A549 (cell line): ENCODE measurements at regions not wholly inside any gene's neighbourhood (a gene's known extent, or its start where the extent isn't known, plus 50 kb on each side); places are given as distances from the start of the nearest gene placed in this dataset.

Experiments
- ATAC-seq, 2 experiments: fragments of 200-7000 bp in 1 of 2; fragments of >200 bp in 1 of 2; cut with Nextera tagmentation in 1 of 2; cut with Tn5 transposase in 1 of 2; 3 replicates each; pipeline versions ENCODE4 v1.8.0 to v1.9.1; 2018 to 2020; ENCODE audit warnings: mild to moderate bottlenecking in 1 of 2, moderate library complexity in 1 of 2
- CTCF ChIA-PET: fragments of 300-600 bp; sonication (Branson Sonifier 250); formaldehyde crosslinking; extraction: SDS; loops from one replicate; lab custom pipeline; 2021; ENCODE audit warnings: antibody characterized with exemption, inconsistent platforms; lab: Yijun Ruan, JAX
- POLR2A ChIA-PET: fragments of 350-600 bp; formaldehyde crosslinking; extraction: SDS; loops from one replicate; lab custom pipeline; 2021; ENCODE audit warnings: antibody characterized with exemption, inconsistent platforms; lab: Yijun Ruan, JAX
- DNase-seq, 2 experiments: peaks; one replicate each; pipeline versions ENCODE4 v3.0.0 to v3.0.0-alpha.2; 2011 to 2016; ENCODE audit warnings: low read depth in 1 of 2, low spot score in 1 of 2
- FAIRE-seq: peaks from 2 replicates; lab custom pipeline; 2011; peaks lifted over from hg19 to GRCh38; lab: Jason Lieb, UNC
- H3K27ac ChIP-seq, 2 experiments: fragments of >200 bp; sonication (Bioruptor Twin); formaldehyde crosslinking; 3 replicates each; pipeline ENCODE4 v1.5.1; 2016 to 2017
- H3K4me1 ChIP-seq: fragments of >200 bp; sonication (Bioruptor Twin); formaldehyde crosslinking; 3 replicates; pipeline ENCODE4 v1.6.1; 2016
- H3K4me2 ChIP-seq: fragments of >200 bp; sonication (Bioruptor Twin); formaldehyde crosslinking; 3 replicates; pipeline ENCODE4 v1.6.1; 2016
- H3K4me3 ChIP-seq: fragments of >200 bp; sonication (Bioruptor Twin); formaldehyde crosslinking; 3 replicates; pipeline ENCODE4 v1.5.1; 2016
- H3K9me3 ChIP-seq: fragments of >200 bp; sonication (Bioruptor Twin); formaldehyde crosslinking; 3 replicates; pipeline ENCODE4 v1.6.1; 2016
- BHLHE40 ChIP-seq: IDR thresholded peaks from 2 replicates; pipeline ENCODE4 v1.6.1; 2012; ENCODE audit warnings: low read depth, low read length, inconsistent platforms
- CBX2 ChIP-seq: fragments of 200-600 bp; sonication (generic); IDR thresholded peaks from 2 replicates; pipeline ENCODE4 v1.6.1; 2016; ENCODE audit warnings: low read depth, mild to moderate bottlenecking, borderline replicate concordance
- CBX8 ChIP-seq: fragments of 200-600 bp; sonication (generic); IDR thresholded peaks from 2 replicates; pipeline ENCODE4 v1.6.1; 2016
- EHF ChIP-seq: fragments of 250-450 bp; sonication (Bioruptor Pico); IDR thresholded peaks from 2 replicates; pipeline ENCODE4 v1.5.0; 2020; ENCODE audit warnings: mild to moderate bottlenecking
- EHMT2 ChIP-seq: fragments of 200-600 bp; sonication (generic); IDR thresholded peaks from 2 replicates; pipeline ENCODE4 v1.6.1; 2016; ENCODE audit warnings: antibody characterized with exemption, low read depth, mild to moderate bottlenecking, moderate library complexity
- ESRRA ChIP-seq: fragments of 150-350 bp; IDR thresholded peaks from 2 replicates; pipeline ENCODE4 v1.6.1; 2014; ENCODE audit warnings: mild to moderate bottlenecking, low read length, borderline replicate concordance
- FOSB ChIP-seq: fragments of 250-450 bp; sonication (Bioruptor Pico); IDR thresholded peaks from 2 replicates; pipeline ENCODE4 v1.5.0; 2020; ENCODE audit warnings: mild to moderate bottlenecking, moderate library complexity
- FOXS1 ChIP-seq: fragments of 250-450 bp; sonication (Bioruptor Pico); IDR thresholded peaks from 2 replicates; pipeline ENCODE4 v1.5.0; 2020; ENCODE audit warnings: mild to moderate bottlenecking, moderate library complexity
- HDAC2 ChIP-seq: fragments of 200-600 bp; sonication (generic); IDR thresholded peaks from 2 replicates; pipeline ENCODE4 v1.6.1; 2016
- HOXA7 ChIP-seq: fragments of 250-450 bp; sonication (Bioruptor Pico); IDR thresholded peaks from 2 replicates; pipeline ENCODE4 v1.5.0; 2020; ENCODE audit warnings: mild to moderate bottlenecking, moderate library complexity
- JUNB ChIP-seq: fragments of >200 bp; sonication (Bioruptor Twin); formaldehyde crosslinking; IDR thresholded peaks from 2 replicates; pipeline ENCODE4 v1.6.1; 2016
- KDM1A ChIP-seq: fragments of 200-600 bp; sonication (generic); IDR thresholded peaks from 2 replicates; pipeline ENCODE4 v1.6.1; 2016; ENCODE audit warnings: low read depth, mild to moderate bottlenecking
- KDM5A ChIP-seq: fragments of 200-600 bp; sonication (generic); IDR thresholded peaks from 2 replicates; pipeline ENCODE4 v1.6.1; 2016; ENCODE audit warnings: antibody characterized with exemption, mild to moderate bottlenecking
- MYC ChIP-seq: IDR thresholded peaks from 2 replicates; pipeline ENCODE4 v1.6.1; 2012; ENCODE audit warnings: mild to moderate bottlenecking, inconsistent platforms, low read length, improper control_type of control experiment, borderline replicate concordance
- NFE2L2 ChIP-seq: fragments of 150-350 bp; conservative IDR thresholded peaks from 2 replicates; pipeline ENCODE4 v1.6.1; 2014; ENCODE audit warnings: low read length
- POLR2AphosphoS2 ChIP-seq: conservative IDR thresholded peaks from 2 replicates; pipeline ENCODE4 v1.6.1; 2012; ENCODE audit warnings: low read length, improper control_type of control experiment, inconsistent platforms
- RAD21 ChIP-seq, 2 experiments: fragments of >200 bp in 1 of 2; sonication (Bioruptor Twin) in 1 of 2; formaldehyde crosslinking in 1 of 2; IDR thresholded peaks in 1 of 2; conservative IDR thresholded peaks in 1 of 2; 2 replicates in 1 of 2; 3 replicates in 1 of 2; pipeline ENCODE4 v1.6.1; 2012 to 2018; ENCODE audit warnings: inconsistent platforms in 1 of 2
- RCOR1 ChIP-seq: fragments of 150-350 bp; IDR thresholded peaks from 2 replicates; pipeline ENCODE4 v1.6.1; 2014; ENCODE audit warnings: antibody characterized with exemption, low read length, low read depth
- RNF2 ChIP-seq: fragments of 200-600 bp; sonication (generic); IDR thresholded peaks from 2 replicates; pipeline ENCODE4 v1.6.1; 2016; ENCODE audit warnings: low read depth, mild to moderate bottlenecking, antibody characterized with exemption, moderate library complexity, borderline replicate concordance
- SMC3 ChIP-seq: fragments of >200 bp; sonication (Bioruptor Twin); formaldehyde crosslinking; IDR thresholded peaks from 3 replicates; pipeline ENCODE4 v1.6.1; 2018; ENCODE audit warnings: inconsistent platforms
- SREBF2 ChIP-seq: fragments of 450-650 bp; IDR thresholded peaks from 2 replicates; pipeline ENCODE4 v1.6.1; 2014; ENCODE audit warnings: mild to moderate bottlenecking, moderate library complexity
- TP53 ChIP-seq: fragments of 250-450 bp; sonication (Bioruptor Pico); IDR thresholded peaks from 2 replicates; pipeline ENCODE4 v1.5.0; 2021; ENCODE audit warnings: mild to moderate bottlenecking, moderate library complexity
- ZNF302 ChIP-seq: fragments of 250-450 bp; sonication (Bioruptor Pico); IDR thresholded peaks from 2 replicates; pipeline ENCODE4 v1.9.0; 2021; ENCODE audit warnings: inconsistent platforms, mild to moderate bottlenecking, moderate library complexity
- ZSCAN20 ChIP-seq: fragments of 250-450 bp; sonication (Bioruptor Pico); IDR thresholded peaks from 2 replicates; pipeline ENCODE4 v1.8.0; 2022; ENCODE audit warnings: mild to moderate bottlenecking, moderate library complexity
- WGBS: methylation state at CpG from one replicate; pipeline ENCODE4 v1.1.6; 2017; ENCODE audit errors: missing lambda C conversion rate; 5-methylcytosine and 5-hydroxymethylcytosine counted together
- TF ChIP-seq, protein P1 (sequence below): fragments of 250-450 bp; sonication (Bioruptor Pico); IDR thresholded peaks from 2 replicates; pipeline ENCODE4 v1.5.0; 2021; ENCODE audit warnings: mild to moderate bottlenecking, moderate library complexity, borderline replicate concordance
- TF ChIP-seq, protein P2 (sequence below): IDR thresholded peaks from 2 replicates; pipeline ENCODE4 v1.6.1; 2012
- TF ChIP-seq, protein P3 (sequence below): fragments of >200 bp; sonication (Bioruptor Twin); formaldehyde crosslinking; IDR thresholded peaks from 3 replicates; pipeline ENCODE4 v1.6.1; 2016
- TF ChIP-seq, protein P4 (sequence below): fragments of 200-600 bp; sonication (generic); IDR thresholded peaks from 2 replicates; pipeline ENCODE4 v1.6.1; 2016; ENCODE audit warnings: antibody characterized with exemption, mild to moderate bottlenecking, moderate library complexity

DNA sequence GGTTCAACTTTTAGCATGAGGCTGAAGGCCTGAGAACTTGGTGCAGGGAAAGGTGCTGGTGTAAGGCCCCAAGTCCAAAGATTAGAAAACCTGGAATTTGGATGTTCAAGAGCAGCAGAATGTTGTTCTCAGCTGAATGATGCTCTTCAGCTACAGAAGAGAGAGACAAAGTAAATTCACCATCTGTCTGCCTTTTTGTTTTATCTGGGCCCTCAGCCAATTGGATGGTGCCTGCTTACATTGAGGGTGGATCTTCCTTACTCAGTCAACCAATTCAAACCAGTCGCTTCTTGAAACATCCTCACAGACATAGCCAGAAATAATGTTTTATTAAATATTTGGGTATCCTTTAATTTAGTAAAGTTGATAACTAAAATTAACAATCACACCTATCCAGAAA, 748.2 kb upstream of the ADAMTS5 start:
- DNase-seq (no peak), FAIRE-seq (no peak), ATAC-seq (no peak)
- 0% methylated on average over 1 of the region's 1 CpG for WGBS
- H3K27ac ChIP-seq, result no peak overlapping the region
- no peak overlapping the region for H3K4me2 ChIP-seq
- no peaks in the 10 kb centered on the region for H3K4me1 ChIP-seq
- CTCF ChIA-PET, result no interaction called here
- POLR2A ChIA-PET, result no interaction called here
- TF ChIP-seq SREBF2 (no peak), KDM5A (no peak), ZSCAN20 (CRISPR knock-in tag) (no peak), JUNB (no peak), CBX8 (no peak), FOXS1 (CRISPR knock-in tag) (no peak), BHLHE40 (no peak), EHMT2 (no peak), ESRRA (no peak), HDAC2 (no peak), CBX2 (no peak), SMC3 (no peak), RAD21 (conservative IDR thresholded peaks at IDR 0.05 in 1 of 2, IDR thresholded peaks at IDR 0.05 in 1 of 2) (no peak), EHF (CRISPR knock-in tag) (no peak)
- TF ChIP-seq, protein P1, sequence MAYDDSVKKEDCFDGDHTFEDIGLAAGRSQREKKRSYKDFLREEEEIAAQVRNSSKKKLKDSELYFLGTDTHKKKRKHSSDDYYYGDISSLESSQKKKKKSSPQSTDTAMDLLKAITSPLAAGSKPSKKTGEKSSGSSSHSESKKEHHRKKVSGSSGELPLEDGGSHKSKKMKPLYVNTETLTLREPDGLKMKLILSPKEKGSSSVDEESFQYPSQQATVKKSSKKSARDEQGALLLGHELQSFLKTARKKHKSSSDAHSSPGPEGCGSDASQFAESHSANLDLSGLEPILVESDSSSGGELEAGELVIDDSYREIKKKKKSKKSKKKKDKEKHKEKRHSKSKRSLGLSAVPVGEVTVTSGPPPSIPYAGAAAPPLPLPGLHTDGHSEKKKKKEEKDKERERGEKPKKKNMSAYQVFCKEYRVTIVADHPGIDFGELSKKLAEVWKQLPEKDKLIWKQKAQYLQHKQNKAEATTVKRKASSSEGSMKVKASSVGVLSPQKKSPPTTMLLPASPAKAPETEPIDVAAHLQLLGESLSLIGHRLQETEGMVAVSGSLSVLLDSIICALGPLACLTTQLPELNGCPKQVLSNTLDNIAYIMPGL (CRISPR knock-in tag), result no peak
- TF ChIP-seq, protein P2, sequence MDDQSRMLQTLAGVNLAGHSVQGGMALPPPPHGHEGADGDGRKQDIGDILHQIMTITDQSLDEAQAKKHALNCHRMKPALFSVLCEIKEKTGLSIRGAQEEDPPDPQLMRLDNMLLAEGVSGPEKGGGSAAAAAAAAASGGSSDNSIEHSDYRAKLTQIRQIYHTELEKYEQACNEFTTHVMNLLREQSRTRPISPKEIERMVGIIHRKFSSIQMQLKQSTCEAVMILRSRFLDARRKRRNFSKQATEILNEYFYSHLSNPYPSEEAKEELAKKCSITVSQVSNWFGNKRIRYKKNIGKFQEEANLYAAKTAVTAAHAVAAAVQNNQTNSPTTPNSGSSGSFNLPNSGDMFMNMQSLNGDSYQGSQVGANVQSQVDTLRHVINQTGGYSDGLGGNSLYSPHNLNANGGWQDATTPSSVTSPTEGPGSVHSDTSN, result no peak
- TF ChIP-seq, protein P3, sequence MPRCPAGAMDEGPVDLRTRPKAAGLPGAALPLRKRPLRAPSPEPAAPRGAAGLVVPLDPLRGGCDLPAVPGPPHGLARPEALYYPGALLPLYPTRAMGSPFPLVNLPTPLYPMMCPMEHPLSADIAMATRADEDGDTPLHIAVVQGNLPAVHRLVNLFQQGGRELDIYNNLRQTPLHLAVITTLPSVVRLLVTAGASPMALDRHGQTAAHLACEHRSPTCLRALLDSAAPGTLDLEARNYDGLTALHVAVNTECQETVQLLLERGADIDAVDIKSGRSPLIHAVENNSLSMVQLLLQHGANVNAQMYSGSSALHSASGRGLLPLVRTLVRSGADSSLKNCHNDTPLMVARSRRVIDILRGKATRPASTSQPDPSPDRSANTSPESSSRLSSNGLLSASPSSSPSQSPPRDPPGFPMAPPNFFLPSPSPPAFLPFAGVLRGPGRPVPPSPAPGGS, result no peak
- no peaks in the 10 kb centered on the region for H3K9me3 ChIP-seq
- H3K4me3 ChIP-seq, result no peak overlapping the region

DNA sequence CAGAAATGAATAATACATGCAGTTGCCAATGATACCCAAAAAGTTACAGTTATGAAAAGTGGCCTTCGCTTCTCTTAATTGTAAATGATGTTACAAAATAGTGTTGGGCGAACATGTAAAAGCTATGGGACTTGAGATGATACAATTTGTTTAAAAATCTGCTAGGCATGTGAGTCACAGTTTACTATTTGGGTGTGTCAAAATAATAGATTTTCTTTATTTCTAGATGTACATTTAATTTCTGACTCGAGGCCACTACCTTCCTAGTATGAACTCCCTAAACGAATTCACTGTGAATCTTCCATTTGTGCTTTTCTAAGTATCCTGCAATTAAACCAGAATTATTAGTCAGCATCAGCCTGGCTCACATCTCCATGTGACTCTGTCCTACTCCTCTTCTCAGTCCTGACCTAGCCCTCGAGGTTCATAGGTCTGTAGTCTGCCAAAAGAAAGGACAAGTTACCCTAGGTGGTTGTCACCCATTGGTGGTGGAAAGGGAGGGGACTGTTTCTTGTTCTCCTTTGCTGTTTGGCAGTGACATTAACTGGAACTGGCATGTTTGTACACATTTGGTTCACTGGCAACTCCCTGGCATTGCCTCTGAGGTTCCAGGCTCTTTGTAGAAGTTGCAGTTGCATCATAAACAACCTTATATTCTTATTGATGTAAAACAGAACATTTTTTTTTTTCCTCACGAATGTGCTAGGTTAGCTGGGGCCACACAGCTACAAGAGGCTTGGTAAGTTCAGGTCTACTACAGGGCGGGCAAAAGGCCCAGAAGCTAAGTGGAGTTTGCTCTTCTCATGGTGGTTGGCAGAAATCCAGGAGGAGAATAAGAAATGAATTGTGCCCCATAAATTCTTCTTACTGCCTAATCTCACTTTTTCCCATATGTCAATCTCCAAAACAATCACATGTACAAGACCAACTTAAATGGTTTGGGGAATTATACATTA, 746.5 kb upstream of the ADAMTS5 start:
- no peak for FAIRE-seq
- Histone ChIP-seq H3K9me3 (no peaks in the 10 kb centered on the region), H3K4me3 (no peak overlapping the region), H3K4me2 (no peak overlapping the region), H3K4me1 (no peaks in the 10 kb centered on the region), H3K27ac (no peak overlapping the region)
- WGBS, result 1% methylated on average over 7 of the region's 7 CpGs
- no peak for DNase-seq
- no peak for TF ChIP-seq TP53
- no peak for TF ChIP-seq FOSB (CRISPR knock-in tag)
- no peak for TF ChIP-seq HOXA7
- TF ChIP-seq, protein P3, result no peak
- no peak for TF ChIP-seq SREBF2
- no peak for TF ChIP-seq MYC
- TF ChIP-seq POLR2AphosphoS2, result no peak
- TF ChIP-seq FOXS1 (CRISPR knock-in tag), result no peak
- TF ChIP-seq, protein P4, sequence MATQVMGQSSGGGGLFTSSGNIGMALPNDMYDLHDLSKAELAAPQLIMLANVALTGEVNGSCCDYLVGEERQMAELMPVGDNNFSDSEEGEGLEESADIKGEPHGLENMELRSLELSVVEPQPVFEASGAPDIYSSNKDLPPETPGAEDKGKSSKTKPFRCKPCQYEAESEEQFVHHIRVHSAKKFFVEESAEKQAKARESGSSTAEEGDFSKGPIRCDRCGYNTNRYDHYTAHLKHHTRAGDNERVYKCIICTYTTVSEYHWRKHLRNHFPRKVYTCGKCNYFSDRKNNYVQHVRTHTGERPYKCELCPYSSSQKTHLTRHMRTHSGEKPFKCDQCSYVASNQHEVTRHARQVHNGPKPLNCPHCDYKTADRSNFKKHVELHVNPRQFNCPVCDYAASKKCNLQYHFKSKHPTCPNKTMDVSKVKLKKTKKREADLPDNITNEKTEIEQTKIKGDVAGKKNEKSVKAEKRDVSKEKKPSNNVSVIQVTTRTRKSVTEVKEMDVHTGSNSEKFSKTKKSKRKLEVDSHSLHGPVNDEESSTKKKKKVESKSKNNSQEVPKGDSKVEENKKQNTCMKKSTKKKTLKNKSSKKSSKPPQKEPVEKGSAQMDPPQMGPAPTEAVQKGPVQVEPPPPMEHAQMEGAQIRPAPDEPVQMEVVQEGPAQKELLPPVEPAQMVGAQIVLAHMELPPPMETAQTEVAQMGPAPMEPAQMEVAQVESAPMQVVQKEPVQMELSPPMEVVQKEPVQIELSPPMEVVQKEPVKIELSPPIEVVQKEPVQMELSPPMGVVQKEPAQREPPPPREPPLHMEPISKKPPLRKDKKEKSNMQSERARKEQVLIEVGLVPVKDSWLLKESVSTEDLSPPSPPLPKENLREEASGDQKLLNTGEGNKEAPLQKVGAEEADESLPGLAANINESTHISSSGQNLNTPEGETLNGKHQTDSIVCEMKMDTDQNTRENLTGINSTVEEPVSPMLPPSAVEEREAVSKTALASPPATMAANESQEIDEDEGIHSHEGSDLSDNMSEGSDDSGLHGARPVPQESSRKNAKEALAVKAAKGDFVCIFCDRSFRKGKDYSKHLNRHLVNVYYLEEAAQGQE, result no peak
- TF ChIP-seq ZNF302 (CRISPR knock-in tag), result no peak
- no peak for TF ChIP-seq RCOR1
- TF ChIP-seq KDM1A, result no peak
- no peak for TF ChIP-seq RNF2
- no peak for TF ChIP-seq NFE2L2
- ChIA-PET CTCF (interaction anchor here (1.2 kb wide), 1 partner anchor 1031 kb away, joined by 4 read pairs; no protein-coding TSS in a partner anchor), POLR2A (no interaction called here)
- no peak for ATAC-seq
